ENCODE measurements at regions not wholly inside any gene's neighbourhood (a gene's known extent, or its start where the extent isn't known, plus 50 kb on each side); places are given as distances from the start of the nearest gene placed in this dataset.

DNA sequence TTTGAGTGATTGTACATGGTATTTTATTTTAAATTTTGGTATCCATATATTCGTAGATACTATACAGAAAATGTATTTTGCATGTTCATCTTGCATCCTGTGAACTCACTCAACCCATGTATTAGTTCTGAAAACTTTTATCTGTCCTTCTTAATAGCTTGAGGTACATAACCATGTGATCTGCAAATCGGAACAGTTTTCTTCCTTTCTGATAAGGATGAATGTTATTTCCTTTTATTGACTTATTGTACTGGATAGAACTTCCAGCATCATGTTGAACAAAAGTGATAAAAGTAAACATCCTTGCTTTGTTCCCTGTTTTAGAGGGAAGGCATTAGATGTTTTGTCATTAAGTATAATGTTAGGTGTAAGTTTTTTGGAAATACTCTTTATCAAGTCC, 554.7 kb downstream of the GALR1 start:
- no peak for TF ChIP-seq EP300 (IDR thresholded peaks at IDR 0.05; ENCODE audit: low read depth)
- TF ChIP-seq, protein P1, sequence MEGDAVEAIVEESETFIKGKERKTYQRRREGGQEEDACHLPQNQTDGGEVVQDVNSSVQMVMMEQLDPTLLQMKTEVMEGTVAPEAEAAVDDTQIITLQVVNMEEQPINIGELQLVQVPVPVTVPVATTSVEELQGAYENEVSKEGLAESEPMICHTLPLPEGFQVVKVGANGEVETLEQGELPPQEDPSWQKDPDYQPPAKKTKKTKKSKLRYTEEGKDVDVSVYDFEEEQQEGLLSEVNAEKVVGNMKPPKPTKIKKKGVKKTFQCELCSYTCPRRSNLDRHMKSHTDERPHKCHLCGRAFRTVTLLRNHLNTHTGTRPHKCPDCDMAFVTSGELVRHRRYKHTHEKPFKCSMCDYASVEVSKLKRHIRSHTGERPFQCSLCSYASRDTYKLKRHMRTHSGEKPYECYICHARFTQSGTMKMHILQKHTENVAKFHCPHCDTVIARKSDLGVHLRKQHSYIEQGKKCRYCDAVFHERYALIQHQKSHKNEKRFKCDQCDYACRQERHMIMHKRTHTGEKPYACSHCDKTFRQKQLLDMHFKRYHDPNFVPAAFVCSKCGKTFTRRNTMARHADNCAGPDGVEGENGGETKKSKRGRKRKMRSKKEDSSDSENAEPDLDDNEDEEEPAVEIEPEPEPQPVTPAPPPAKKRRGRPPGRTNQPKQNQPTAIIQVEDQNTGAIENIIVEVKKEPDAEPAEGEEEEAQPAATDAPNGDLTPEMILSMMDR (IDR thresholded peaks at IDR 0.05): no peak
- TF ChIP-seq POLR2A (IDR thresholded peaks at IDR 0.05): no peak
- no peak for TF ChIP-seq POLR2AphosphoS5 (IDR thresholded peaks at IDR 0.05)
